K562 (cell line): ENCODE measurements at regions not wholly inside any gene's neighbourhood (a gene's known extent, or its start where the extent isn't known, plus 50 kb on each side); places are given as distances from the start of the nearest gene placed in this dataset.

Experiments used
- ATAC-seq: fragments of 200-7000 bp; cut with Tn5 transposase; 3 replicates; pipeline ENCODE4 v1.9.1; 2020; ENCODE audit warnings: moderate library complexity
- BruUV-seq: library from RNA; stranded (reverse); fragments of 400-500 nt; replicated peaks from 2 replicates; lab custom pipeline; 2021; lab: Mats Ljungman, UMichigan
- CTCF ChIA-PET: fragments of 300-600 bp; formaldehyde crosslinking; extraction: SDS; loops from one replicate; lab custom pipeline; 2021; ENCODE audit warnings: low intra/inter-chr PET ratio; lab: Yijun Ruan, JAX
- POLR2A ChIA-PET: fragments of 300-600, 350-650 bp; sonication (Branson Sonifier 250); formaldehyde crosslinking; extraction: SDS; loops from one replicate; lab custom pipeline; 2021; ENCODE audit warnings: antibody characterized with exemption, inconsistent platforms; lab: Yijun Ruan, JAX
- DNase-seq, 4 experiments: peaks; one replicate each; pipeline versions ENCODE4 v3.0.0 to v3.0.0-alpha.2; 2011 to 2018; ENCODE audit warnings: low spot score in 3 of 4, mixed read lengths in 3 of 4; ENCODE audit errors: extremely low read depth in 1 of 4
- FAIRE-seq: peaks from 2 replicates; lab custom pipeline; 2011; peaks lifted over from hg19 to GRCh38; lab: Jason Lieb, UNC
- H2AFZ ChIP-seq: 2 replicates; pipeline ENCODE4 v1.6.0; 2011; ENCODE audit warnings: low read depth, low read length, control low read depth, inconsistent platforms
- H3K27ac ChIP-seq: fragments of 200-600 bp; 3 replicates; pipeline ENCODE4 v1.8.0; 2011; ENCODE audit warnings: low read depth, mild to moderate bottlenecking, control low read depth, inconsistent platforms, low read length, moderate library complexity, mixed read lengths; ENCODE audit errors: extremely low read depth
- H3K27me3 ChIP-seq, 2 experiments: fragments of 300-600 bp in 1 of 2; 2 replicates in 1 of 2; 3 replicates in 1 of 2; pipeline versions ENCODE4 v1.6.0 to v1.8.0; 2011; ENCODE audit warnings: inconsistent platforms in 2 of 2, low read length in 2 of 2, mild to moderate bottlenecking in 1 of 2, mixed read lengths in 1 of 2, moderate library complexity in 1 of 2; ENCODE audit not compliant: control insufficient read depth in 2 of 2, insufficient read depth in 2 of 2
- H3K36me3 ChIP-seq: fragments of 300-600 bp; 3 replicates; pipeline ENCODE4 v1.8.0; 2011; ENCODE audit warnings: mild to moderate bottlenecking, low read length, inconsistent platforms; ENCODE audit not compliant: control insufficient read depth, insufficient read depth
- H3K4me1 ChIP-seq, 2 experiments: fragments of 200-600 bp in 1 of 2; replicated peaks in 1 of 2; 2 replicates in 1 of 2; 3 replicates in 1 of 2; pipeline versions ENCODE4 v1.5.1 to v1.8.0; 2011; ENCODE audit warnings: inconsistent platforms in 2 of 2, low read length in 2 of 2, mild to moderate bottlenecking in 1 of 2, mixed read lengths in 1 of 2, moderate library complexity in 1 of 2; ENCODE audit not compliant: control insufficient read depth in 2 of 2, insufficient read depth in 2 of 2
- H3K4me2 ChIP-seq: 2 replicates; pipeline ENCODE4 v1.6.1; 2011; ENCODE audit warnings: low read length, control low read depth, inconsistent platforms, mixed read lengths; ENCODE audit not compliant: insufficient read depth
- H3K4me3 ChIP-seq: fragments of 200-600 bp; sonication (generic), shearing (Covaris generic); 2 replicates; pipeline ENCODE4 v1.5.1; 2016; ENCODE audit warnings: control low read depth, inconsistent platforms
- H3K79me2 ChIP-seq: fragments of 200-600 bp; 3 replicates; pipeline ENCODE4 v1.8.0; 2011; ENCODE audit warnings: low read length, inconsistent platforms; ENCODE audit not compliant: control insufficient read depth, insufficient read depth
- H3K9ac ChIP-seq, 2 experiments: 2 replicates each; pipeline versions ENCODE4 v1.6.0 to v1.6.1; 2011; ENCODE audit warnings: low read depth in 2 of 2, low read length in 2 of 2, control low read depth in 1 of 2, inconsistent platforms in 1 of 2, mild to moderate bottlenecking in 1 of 2, mixed read lengths in 1 of 2; ENCODE audit not compliant: insufficient read depth in 1 of 2
- H3K9me1 ChIP-seq: one replicate; pipeline ENCODE4 v1.6.0; 2011; ENCODE audit warnings: inconsistent platforms, mild to moderate bottlenecking, low read length, moderate library complexity; ENCODE audit not compliant: control insufficient read depth, insufficient read depth
- H3K9me3 ChIP-seq: replicated peaks from 2 replicates; pipeline ENCODE4 v1.5.1; 2011; ENCODE audit warnings: low read depth, low read length, inconsistent platforms; ENCODE audit not compliant: control insufficient read depth, insufficient read depth
- H4K20me1 ChIP-seq: replicated peaks from 2 replicates; pipeline ENCODE4 v1.6.1; 2011; ENCODE audit warnings: low read length, inconsistent platforms, mixed read lengths; ENCODE audit not compliant: control insufficient read depth, insufficient read depth
- ATF1 ChIP-seq, 2 experiments: fragments of 450-650 bp in 1 of 2; IDR thresholded peaks; 2 replicates each; pipeline ENCODE4 v1.6.1; 2016; ENCODE audit warnings: missing compliant biosample characterization in 1 of 2, missing genetic modification characterization in 1 of 2
- BCL6 ChIP-seq: fragments of 250-450 bp; sonication (Bioruptor Pico); IDR thresholded peaks from 2 replicates; pipeline ENCODE4 v1.4.0; 2020
- CEBPG ChIP-seq, 3 experiments: fragments of 200-800 bp in 1 of 3; sonication (Bioruptor generic) in 1 of 3; sonication (generic) in 1 of 3; formaldehyde crosslinking in 1 of 3; IDR thresholded peaks in 2 of 3; conservative IDR thresholded peaks in 1 of 3; 2 replicates each; pipeline versions ENCODE4 v1.6.1 to v1.8.0; 2016 to 2022; ENCODE audit warnings: missing compliant biosample characterization in 2 of 3, missing genetic modification characterization in 2 of 3, mild to moderate bottlenecking in 1 of 3, missing genetic modification reagents in 1 of 3
- CHD1 ChIP-seq: fragments of 200-600 bp; sonication (generic); IDR thresholded peaks from one replicate; pipeline ENCODE4 v1.6.1; 2012; ENCODE audit warnings: mild to moderate bottlenecking, moderate library complexity, low read length, inconsistent platforms
- JUND ChIP-seq, 2 experiments: IDR thresholded peaks; 2 replicates in 1 of 2; 3 replicates in 1 of 2; pipeline ENCODE4 v1.6.1; 2011; ENCODE audit warnings: borderline replicate concordance in 2 of 2, low read depth in 2 of 2, low read length in 2 of 2, improper control_type of control experiment in 1 of 2, missing biosample characterization in 1 of 2, missing genetic modification characterization in 1 of 2, missing genetic modification reagents in 1 of 2
- MNT ChIP-seq, 2 experiments: fragments of 450-650 bp; conservative IDR thresholded peaks; 2 replicates each; pipeline ENCODE4 v1.6.1; 2017; ENCODE audit warnings: mild to moderate bottlenecking in 2 of 2, moderate library complexity in 2 of 2
- PHB2 ChIP-seq: fragments of 450-650 bp; IDR thresholded peaks from 2 replicates; pipeline ENCODE4 v1.6.1; 2017; ENCODE audit warnings: low read depth
- SP2 ChIP-seq: IDR thresholded peaks from 2 replicates; pipeline ENCODE4 v1.6.1; 2011; ENCODE audit warnings: mild to moderate bottlenecking, low read depth, low read length, moderate library complexity; ENCODE audit not compliant: poor library complexity, severe bottlenecking; ENCODE audit errors: extremely low read depth
- STAT5B ChIP-seq: fragments of 250-450 bp; sonication (Bioruptor Pico); IDR thresholded peaks from 2 replicates; pipeline ENCODE4 v1.8.0; 2021; ENCODE audit warnings: mild to moderate bottlenecking, inconsistent platforms
- ZBED1 ChIP-seq: IDR thresholded peaks from 2 replicates; pipeline ENCODE4 v1.6.1; 2014
- ZBTB9 ChIP-seq: fragments of 450-650 bp; formaldehyde crosslinking; IDR thresholded peaks from 2 replicates; pipeline ENCODE4 v1.4.0; 2020; ENCODE audit warnings: mild to moderate bottlenecking, moderate library complexity
- ZNF224 ChIP-seq: sonication (generic); formaldehyde crosslinking; IDR thresholded peaks from 2 replicates; pipeline ENCODE4 v1.8.0; 2022; ENCODE audit warnings: mild to moderate bottlenecking, missing genetic modification reagents
- ZNF311 ChIP-seq: fragments of 250-450 bp; sonication (Bioruptor Pico); IDR thresholded peaks from 2 replicates; pipeline ENCODE4 v1.4.0; 2020; ENCODE audit warnings: mild to moderate bottlenecking, moderate library complexity
- ZNF347 ChIP-seq: fragments of 450-650 bp; formaldehyde crosslinking; IDR thresholded peaks from 2 replicates; pipeline ENCODE4 v1.4.0; 2020; ENCODE audit warnings: low read depth, mild to moderate bottlenecking, moderate library complexity
- WGBS: fragments of 100-300 bp; shearing (Covaris generic); methylation state at CpG from one replicate; pipeline ENCODE4 v1.1.6; 2016; ENCODE audit warnings: low coverage, mixed read lengths; ENCODE audit not compliant: insufficient coverage; ENCODE audit errors: missing lambda C conversion rate; 5-methylcytosine and 5-hydroxymethylcytosine counted together
- in situ Hi-C: fragments of 300-500 bp; cut with MboI; formaldehyde crosslinking; loops from 4 replicates; pipeline ENCODE4 v1.15.0; 2018; ENCODE audit warnings: inconsistent platforms, mixed read lengths
- intact Hi-C: fragments of 100-400 bp; cut with micrococcal nuclease; formaldehyde crosslinking; loops from 2 replicates; pipeline ENCODE4 v1.14.2; 2022

DNA sequence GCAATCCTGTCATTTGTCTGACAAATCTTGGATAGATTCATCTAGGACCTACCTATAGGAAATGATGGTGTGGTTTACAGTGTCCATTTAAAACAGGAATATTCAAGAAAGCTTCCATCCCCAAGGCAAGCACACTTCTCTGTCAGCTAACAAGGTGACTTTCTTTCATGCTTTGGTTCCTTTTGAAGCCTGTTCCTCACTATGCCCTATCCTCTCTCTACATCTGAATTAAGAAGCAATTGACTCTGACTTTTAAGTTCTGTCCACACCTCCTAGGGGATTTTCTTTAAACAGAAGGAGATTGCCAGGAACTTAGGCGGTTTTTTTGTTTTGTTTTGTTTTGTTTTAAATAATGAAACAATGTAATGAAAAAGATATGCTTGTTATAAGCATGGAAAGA is 1181.4 kb upstream of the TENM3 start:
- H3K4me3 ChIP-seq: no peak overlapping the region
- TF ChIP-seq CHD1 (no peak), ATF1 (CRISPR knock-in tag; IDR thresholded peaks at IDR 0.05) (no peak), ATF1 (tag; IDR thresholded peaks at IDR 0.05) (no peak), PHB2 (no peak), ZNF224 (no peak), JUND (IDR thresholded peaks at IDR 0.05; ENCODE audit: borderline replicate concordance, low read depth, low read length) (no peak), JUND (tag; IDR thresholded peaks at IDR 0.05; ENCODE audit: borderline replicate concordance, low read depth, low read length) (no peak), ZBED1 (no peak)
- H3K27ac ChIP-seq: no peak overlapping the region
- H3K4me1 ChIP-seq: no peaks in the 10 kb centered on the region
- no peak overlapping the region for H3K4me2 ChIP-seq
- 0% methylated on average over 1 of the region's 1 CpG for WGBS
- H3K27me3 ChIP-seq: no peaks in the 10 kb centered on the region
- ATAC-seq: no peak
- intact Hi-C loops (no loop called here), in situ Hi-C loops (no loop called here)
- H3K36me3 ChIP-seq: no peaks in the 10 kb centered on the region
- H3K9me3 ChIP-seq: no peaks in the 10 kb centered on the region
- H2AFZ ChIP-seq: no peak overlapping the region
- ChIA-PET CTCF (no interaction called here), POLR2A (no interaction called here)
- FAIRE-seq: no peak
- H3K9ac ChIP-seq: no peak overlapping the region
- no peaks in the 10 kb centered on the region for H4K20me1 ChIP-seq
- no peaks in the 10 kb centered on the region for H3K9me1 ChIP-seq
- no peaks in the 10 kb centered on the region for H3K79me2 ChIP-seq
- DNase-seq: no peak
- no TSS peak for BruUV-seq

DNA sequence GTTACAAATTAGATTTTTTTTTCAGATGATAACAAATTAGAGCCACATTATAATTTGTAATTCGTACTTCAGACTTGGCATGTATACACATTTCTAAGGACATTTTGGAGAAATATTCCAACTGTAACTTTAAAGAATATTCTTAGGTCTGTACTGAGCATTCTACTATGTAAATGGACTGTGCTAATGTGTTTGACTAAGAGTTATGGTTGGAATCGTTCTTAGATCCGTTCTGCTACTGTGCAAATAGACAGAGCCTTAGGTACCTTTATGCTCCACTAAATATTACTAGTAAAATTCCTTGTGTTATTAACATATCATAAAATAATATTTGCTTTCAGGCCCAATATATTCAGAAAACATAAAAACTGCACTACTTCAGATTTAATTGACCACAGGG is 1180.0 kb upstream of the TENM3 start:
- in situ Hi-C loops (no loop called here), intact Hi-C loops (no loop called here)
- no peak for DNase-seq
- no peak overlapping the region for H3K9ac ChIP-seq
- no TSS peak for BruUV-seq
- no peaks in the 10 kb centered on the region for H4K20me1 ChIP-seq
- no peaks in the 10 kb centered on the region for H3K79me2 ChIP-seq
- H3K4me2 ChIP-seq: no peak overlapping the region
- FAIRE-seq: no peak
- POLR2A ChIA-PET: no interaction called here
- H2AFZ ChIP-seq: no peak overlapping the region
- no peaks in the 10 kb centered on the region for H3K9me3 ChIP-seq
- H3K27ac ChIP-seq: no peak overlapping the region
- H3K9me1 ChIP-seq: no peaks in the 10 kb centered on the region
- no peaks in the 10 kb centered on the region for H3K36me3 ChIP-seq
- 0% methylated on average over 3 of the region's 3 CpGs for WGBS
- no peaks in the 10 kb centered on the region for H3K4me1 ChIP-seq
- CTCF ChIA-PET: no interaction called here
- no peak overlapping the region for H3K4me3 ChIP-seq
- H3K27me3 ChIP-seq: no peaks in the 10 kb centered on the region
- no peak for ATAC-seq
- no peak for TF ChIP-seq SP2
- TF ChIP-seq ZNF347 (CRISPR knock-in tag): no peak
- no peak for TF ChIP-seq BCL6 (CRISPR knock-in tag)
- no peak for TF ChIP-seq STAT5B
- TF ChIP-seq MNT (conservative IDR thresholded peaks at IDR 0.05): no peak
- no peak for TF ChIP-seq ZBED1
- no peak for TF ChIP-seq ZBTB9 (CRISPR knock-in tag)
- no peak for TF ChIP-seq ZNF311 (CRISPR knock-in tag)
- TF ChIP-seq CEBPG (CRISPR knock-in tag; IDR thresholded peaks at IDR 0.05): no peak
- TF ChIP-seq CEBPG (tag; conservative IDR thresholded peaks at IDR 0.05 in 1 of 2, IDR thresholded peaks at IDR 0.05 in 1 of 2): no peak
